ENCODE measurements at regions not wholly inside any gene's neighbourhood (a gene's known extent, or its start where the extent isn't known, plus 50 kb on each side); places are given as distances from the start of the nearest gene placed in this dataset.

DNA sequence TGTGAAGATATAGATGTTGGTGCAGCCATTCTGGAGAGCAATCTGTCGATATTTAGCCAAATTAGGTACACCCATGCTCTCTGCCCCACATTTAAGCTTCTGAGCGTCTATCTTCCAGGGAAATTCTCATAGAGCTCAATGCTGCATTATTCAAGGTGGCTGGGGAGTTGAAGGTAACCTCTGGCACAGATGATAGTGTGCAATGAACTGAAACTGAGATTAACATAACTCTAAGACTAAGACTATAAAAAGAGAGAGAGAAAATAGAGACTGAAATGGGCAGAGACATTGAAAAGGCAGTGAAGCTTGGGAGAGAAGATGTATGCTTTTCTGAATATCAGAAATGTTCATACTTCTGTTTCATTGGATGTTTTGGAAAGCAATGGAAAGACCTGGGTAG, 1197.0 kb upstream of the AUTS2 start:
- Histone ChIP-seq H3K23ac (ENCODE audit: low read depth, low read length) (no peak overlapping the region), H2AFZ (replicated peaks; ENCODE audit: low read length, poor library complexity) (no peak overlapping the region), H2BK15ac (ENCODE audit: low read depth, low read length) (no peak overlapping the region), H3K14ac (replicated peaks; ENCODE audit: low read depth, low read length) (no peak overlapping the region), H3K4me2 (ENCODE audit: low read depth, low read length) (no peak overlapping the region), H3K18ac (ENCODE audit: low read depth, low read length) (no peak overlapping the region), H4K8ac (ENCODE audit: low read depth in 2 of 2, low read length in 2 of 2) (no peak overlapping the region), H2BK20ac (ENCODE audit: low read depth, low read length) (no peak overlapping the region), H3K9me3 (ENCODE audit: control insufficient read depth, insufficient read depth, low read length) (peaks cover 10% of the 10 kb centered on the region), H3K9ac (ENCODE audit: low read depth, low read length) (no peak overlapping the region), H4K20me1 (ENCODE audit: insufficient read depth, low read length) (no peaks in the 10 kb centered on the region), H3K4ac (ENCODE audit: low read depth, low read length) (no peak overlapping the region), H3K79me1 (ENCODE audit: low read depth in 1 of 2, low read length in 2 of 2) (no peaks in the 10 kb centered on the region), H3K9me1 (ENCODE audit: insufficient read depth, low read length) (no peaks in the 10 kb centered on the region), H2AK9ac (replicated peaks; ENCODE audit: low read depth, low read length, poor library complexity) (no peak overlapping the region), H3K56ac (ENCODE audit: extremely low read depth, insufficient read depth, low read length) (no peak overlapping the region), H2AK5ac (ENCODE audit: low read depth, low read length) (no peak overlapping the region), H4K5ac (ENCODE audit: low read depth, low read length) (no peak overlapping the region), H3K27ac (ENCODE audit: insufficient read depth, low read length) (no peak overlapping the region), H3K36me3 (ENCODE audit: control insufficient read depth, insufficient read depth, low read length) (no peaks in the 10 kb centered on the region), H3K4me3 (ENCODE audit: insufficient read depth, low read depth, low read length) (no peak overlapping the region), H4K91ac (ENCODE audit: insufficient read depth, low read depth, low read length) (no peak overlapping the region), H2BK120ac (ENCODE audit: low read depth, low read length) (no peak overlapping the region), H2BK5ac (ENCODE audit: low read depth, low read length, poor library complexity, severe bottlenecking) (no peak overlapping the region), H3K4me1 (ENCODE audit: control insufficient read depth, insufficient read depth, low read length) (no peaks in the 10 kb centered on the region), H3K27me3 (ENCODE audit: control insufficient read depth, insufficient read depth, low read length) (no peaks in the 10 kb centered on the region)
- TF ChIP-seq MXI1 (IDR thresholded peaks at IDR 0.05; ENCODE audit: borderline replicate concordance, low read depth, low read length) (no peak), SMC3 (IDR thresholded peaks at IDR 0.05; ENCODE audit: low read depth, low read length) (no peak), POLR2A (IDR thresholded peaks at IDR 0.05; ENCODE audit: low read depth, low read length) (no peak), MAZ (IDR thresholded peaks at IDR 0.05; ENCODE audit: borderline replicate concordance, low read depth, low read length) (no peak), RFX5 (IDR thresholded peaks at IDR 0.05; ENCODE audit: low read depth, low read length) (no peak), BHLHE40 (IDR thresholded peaks at IDR 0.05; ENCODE audit: low read depth, low read length) (no peak), FOS (IDR thresholded peaks at IDR 0.05; ENCODE audit: low read depth, low read length) (no peak), CEBPB (IDR thresholded peaks at IDR 0.05; ENCODE audit: low read depth, low read length) (no peak), MAFK (IDR thresholded peaks at IDR 0.05; ENCODE audit: low read depth, low read length) (no peak), USF2 (IDR thresholded peaks at IDR 0.05; ENCODE audit: low read depth, low read length) (no peak), RCOR1 (IDR thresholded peaks at IDR 0.05; ENCODE audit: insufficient replicate concordance, low read length) (no peak), NFE2L2 (IDR thresholded peaks at IDR 0.05; ENCODE audit: low read depth, low read length) (no peak), RAD21 (IDR thresholded peaks at IDR 0.05; ENCODE audit: low read length) (no peak)
- TF ChIP-seq, protein P1, sequence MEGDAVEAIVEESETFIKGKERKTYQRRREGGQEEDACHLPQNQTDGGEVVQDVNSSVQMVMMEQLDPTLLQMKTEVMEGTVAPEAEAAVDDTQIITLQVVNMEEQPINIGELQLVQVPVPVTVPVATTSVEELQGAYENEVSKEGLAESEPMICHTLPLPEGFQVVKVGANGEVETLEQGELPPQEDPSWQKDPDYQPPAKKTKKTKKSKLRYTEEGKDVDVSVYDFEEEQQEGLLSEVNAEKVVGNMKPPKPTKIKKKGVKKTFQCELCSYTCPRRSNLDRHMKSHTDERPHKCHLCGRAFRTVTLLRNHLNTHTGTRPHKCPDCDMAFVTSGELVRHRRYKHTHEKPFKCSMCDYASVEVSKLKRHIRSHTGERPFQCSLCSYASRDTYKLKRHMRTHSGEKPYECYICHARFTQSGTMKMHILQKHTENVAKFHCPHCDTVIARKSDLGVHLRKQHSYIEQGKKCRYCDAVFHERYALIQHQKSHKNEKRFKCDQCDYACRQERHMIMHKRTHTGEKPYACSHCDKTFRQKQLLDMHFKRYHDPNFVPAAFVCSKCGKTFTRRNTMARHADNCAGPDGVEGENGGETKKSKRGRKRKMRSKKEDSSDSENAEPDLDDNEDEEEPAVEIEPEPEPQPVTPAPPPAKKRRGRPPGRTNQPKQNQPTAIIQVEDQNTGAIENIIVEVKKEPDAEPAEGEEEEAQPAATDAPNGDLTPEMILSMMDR (conservative IDR thresholded peaks at IDR 0.05; ENCODE audit: low read depth, low read length) = no peak
- TF ChIP-seq, protein P2, sequence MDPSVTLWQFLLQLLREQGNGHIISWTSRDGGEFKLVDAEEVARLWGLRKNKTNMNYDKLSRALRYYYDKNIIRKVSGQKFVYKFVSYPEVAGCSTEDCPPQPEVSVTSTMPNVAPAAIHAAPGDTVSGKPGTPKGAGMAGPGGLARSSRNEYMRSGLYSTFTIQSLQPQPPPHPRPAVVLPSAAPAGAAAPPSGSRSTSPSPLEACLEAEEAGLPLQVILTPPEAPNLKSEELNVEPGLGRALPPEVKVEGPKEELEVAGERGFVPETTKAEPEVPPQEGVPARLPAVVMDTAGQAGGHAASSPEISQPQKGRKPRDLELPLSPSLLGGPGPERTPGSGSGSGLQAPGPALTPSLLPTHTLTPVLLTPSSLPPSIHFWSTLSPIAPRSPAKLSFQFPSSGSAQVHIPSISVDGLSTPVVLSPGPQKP (IDR thresholded peaks at IDR 0.05; ENCODE audit: borderline replicate concordance, low read depth, low read length) = no peak
- dilution Hi-C loops (cut with HindIII; ENCODE audit: low sequenced_read_pairs, unreplicated experiment) (no loop called here), in situ Hi-C loops (cut with MboI; ENCODE audit: low sequenced_read_pairs) (no loop called here), intact Hi-C loops (cut with micrococcal nuclease) (no loop called here)
- WGBS, 2 experiments (ENCODE audit: extremely low coverage in 2 of 2, insufficient read length in 1 of 2) = no CpG with 5 or more reads among the region's 2 CpGs
- no peak for DNase-seq
- POLR2A ChIA-PET (ENCODE audit: unreplicated experiment) = no interaction called here
- CTCF ChIA-PET = interaction anchor here (0.8 kb wide), 1 partner anchor 207 kb away, joined by 3 read pairs; no protein-coding TSS in a partner anchor
- BruUV-seq (replicated peaks) = no TSS peak
- ATAC-seq (ENCODE audit: low read depth) = no peak

Data from IMR-90 (cell line).